ENCODE measurements at regions not wholly inside any gene's neighbourhood (a gene's known extent, or its start where the extent isn't known, plus 50 kb on each side); places are given as distances from the start of the nearest gene placed in this dataset.

DNA sequence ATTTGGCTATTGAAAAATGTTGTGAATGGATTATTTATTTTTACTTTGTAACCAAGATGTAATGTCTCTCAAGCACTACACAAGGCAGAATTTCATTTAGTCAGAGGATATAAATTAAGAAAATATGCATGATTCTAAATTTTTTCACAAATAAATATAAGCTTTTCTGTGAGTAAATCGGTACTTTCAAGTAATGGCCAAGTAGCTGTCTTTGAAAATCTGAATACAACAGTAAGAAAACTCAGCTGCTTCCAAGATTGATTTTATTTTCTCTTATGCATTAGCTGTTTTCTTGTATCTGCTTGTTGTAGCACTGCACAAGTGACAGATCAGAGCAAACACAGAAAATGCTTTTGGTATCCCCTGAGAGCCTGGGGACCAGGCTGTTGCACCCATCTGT is 998.5 kb upstream of the GHITM start:
- no peaks in the 10 kb centered on the region for H3K4me1 ChIP-seq (ENCODE audit: insufficient read depth, low read length, poor library complexity, severe bottlenecking)
- no peaks in the 10 kb centered on the region for H3K9me3 ChIP-seq (ENCODE audit: insufficient read depth, low read depth, low read length)
- no peak overlapping the region for H3K4me2 ChIP-seq (ENCODE audit: low read depth, low read length, poor library complexity, severe bottlenecking)
- no peaks in the 10 kb centered on the region for H3F3A ChIP-seq (ENCODE audit: low read depth)
- no peaks in the 10 kb centered on the region for H3K36me3 ChIP-seq (ENCODE audit: insufficient read depth, low read length)
- H3K79me2 ChIP-seq (ENCODE audit: insufficient read depth, low read length): no peaks in the 10 kb centered on the region
- no peak overlapping the region for H3K9ac ChIP-seq (ENCODE audit: low read depth, low read length, poor library complexity, severe bottlenecking)
- no peaks in the 10 kb centered on the region for H3K27me3 ChIP-seq (ENCODE audit: insufficient read depth, low read length, poor library complexity, severe bottlenecking)
- H3K9me2 ChIP-seq (replicated peaks; ENCODE audit: low read depth, low read length): no peaks in the 10 kb centered on the region
- no peaks in the 10 kb centered on the region for H4K20me1 ChIP-seq (ENCODE audit: insufficient read depth, low read length, poor library complexity, severe bottlenecking)
- H3K4me3 ChIP-seq (ENCODE audit: low read length, poor library complexity, severe bottlenecking): no peak overlapping the region
- TF ChIP-seq, protein P1, sequence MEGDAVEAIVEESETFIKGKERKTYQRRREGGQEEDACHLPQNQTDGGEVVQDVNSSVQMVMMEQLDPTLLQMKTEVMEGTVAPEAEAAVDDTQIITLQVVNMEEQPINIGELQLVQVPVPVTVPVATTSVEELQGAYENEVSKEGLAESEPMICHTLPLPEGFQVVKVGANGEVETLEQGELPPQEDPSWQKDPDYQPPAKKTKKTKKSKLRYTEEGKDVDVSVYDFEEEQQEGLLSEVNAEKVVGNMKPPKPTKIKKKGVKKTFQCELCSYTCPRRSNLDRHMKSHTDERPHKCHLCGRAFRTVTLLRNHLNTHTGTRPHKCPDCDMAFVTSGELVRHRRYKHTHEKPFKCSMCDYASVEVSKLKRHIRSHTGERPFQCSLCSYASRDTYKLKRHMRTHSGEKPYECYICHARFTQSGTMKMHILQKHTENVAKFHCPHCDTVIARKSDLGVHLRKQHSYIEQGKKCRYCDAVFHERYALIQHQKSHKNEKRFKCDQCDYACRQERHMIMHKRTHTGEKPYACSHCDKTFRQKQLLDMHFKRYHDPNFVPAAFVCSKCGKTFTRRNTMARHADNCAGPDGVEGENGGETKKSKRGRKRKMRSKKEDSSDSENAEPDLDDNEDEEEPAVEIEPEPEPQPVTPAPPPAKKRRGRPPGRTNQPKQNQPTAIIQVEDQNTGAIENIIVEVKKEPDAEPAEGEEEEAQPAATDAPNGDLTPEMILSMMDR (conservative IDR thresholded peaks at IDR 0.05; ENCODE audit: low read length): no peak
- H2AFZ ChIP-seq (ENCODE audit: low read length): no peak overlapping the region

- Histone ChIP-seq H2AFZ (ENCODE audit: low read length) (no peak overlapping the region), H3K4me2 (ENCODE audit: low read depth, low read length, poor library complexity, severe bottlenecking) (no peak overlapping the region), H3K9ac (ENCODE audit: low read depth, low read length, poor library complexity, severe bottlenecking) (no peak overlapping the region), H4K20me1 (ENCODE audit: insufficient read depth, low read length, poor library complexity, severe bottlenecking) (no peaks in the 10 kb centered on the region), H3K9me2 (replicated peaks; ENCODE audit: low read depth, low read length) (no peaks in the 10 kb centered on the region), H3K4me1 (ENCODE audit: insufficient read depth, low read length, poor library complexity, severe bottlenecking) (no peaks in the 10 kb centered on the region), H3F3A (ENCODE audit: low read depth) (no peaks in the 10 kb centered on the region), H3K4me3 (ENCODE audit: low read length, poor library complexity, severe bottlenecking) (no peak overlapping the region), H3K79me2 (ENCODE audit: insufficient read depth, low read length) (no peaks in the 10 kb centered on the region), H3K9me3 (ENCODE audit: insufficient read depth, low read depth, low read length) (no peaks in the 10 kb centered on the region), H3K36me3 (ENCODE audit: insufficient read depth, low read length) (no peaks in the 10 kb centered on the region), H3K27me3 (ENCODE audit: insufficient read depth, low read length, poor library complexity, severe bottlenecking) (no peaks in the 10 kb centered on the region)
- TF ChIP-seq EZH2phosphoT487 (IDR thresholded peaks at IDR 0.05; ENCODE audit: borderline replicate concordance): no peak
- TF ChIP-seq, protein P1 (conservative IDR thresholded peaks at IDR 0.05; ENCODE audit: low read length): no peak
These were observed 997.2 kb upstream of the GHITM start for GRCh38 chr10:83142074-83142563.

- H3K4me2 ChIP-seq (ENCODE audit: low read depth, low read length, poor library complexity, severe bottlenecking): no peak overlapping the region
- H4K20me1 ChIP-seq (ENCODE audit: insufficient read depth, low read length, poor library complexity, severe bottlenecking): no peaks in the 10 kb centered on the region
- no peaks in the 10 kb centered on the region for H3F3A ChIP-seq (ENCODE audit: low read depth)
- H3K4me1 ChIP-seq (ENCODE audit: insufficient read depth, low read length, poor library complexity, severe bottlenecking): no peaks in the 10 kb centered on the region
- H3K36me3 ChIP-seq (ENCODE audit: insufficient read depth, low read length): no peaks in the 10 kb centered on the region
- no peak overlapping the region for H2AFZ ChIP-seq (ENCODE audit: low read length)
- TF ChIP-seq EZH2phosphoT487 (IDR thresholded peaks at IDR 0.05; ENCODE audit: borderline replicate concordance): no peak
- TF ChIP-seq, protein P1 (conservative IDR thresholded peaks at IDR 0.05; ENCODE audit: low read length): no peak
- H3K9me2 ChIP-seq (replicated peaks; ENCODE audit: low read depth, low read length): no peaks in the 10 kb centered on the region
- H3K79me2 ChIP-seq (ENCODE audit: insufficient read depth, low read length): no peaks in the 10 kb centered on the region
- H3K9me3 ChIP-seq (ENCODE audit: insufficient read depth, low read depth, low read length): no peaks in the 10 kb centered on the region
- no peak overlapping the region for H3K4me3 ChIP-seq (ENCODE audit: low read length, poor library complexity, severe bottlenecking)
- no peaks in the 10 kb centered on the region for H3K27me3 ChIP-seq (ENCODE audit: insufficient read depth, low read length, poor library complexity, severe bottlenecking)
- no peak overlapping the region for H3K9ac ChIP-seq (ENCODE audit: low read depth, low read length, poor library complexity, severe bottlenecking)
These were observed 994.8 kb upstream of the GHITM start for GRCh38 chr10:83144461-83144860.

All from Loucy (cell line).